SJSA1 (cell line): ENCODE measurements at regions not wholly inside any gene's neighbourhood (a gene's known extent, or its start where the extent isn't known, plus 50 kb on each side); places are given as distances from the start of the nearest gene placed in this dataset.
A peak's percentile ranks its signal among the peaks of the same experiment; 100 is the strongest.

Experiments used
- DNase-seq, 2 experiments: peaks; one replicate each; pipeline ENCODE4 v3.0.0-alpha.2; 2015 to 2020; ENCODE audit warnings: low spot score in 2 of 2, low read depth in 1 of 2
- H3K27ac ChIP-seq: fragments of 250-450 bp; sonication (Bioruptor Pico); 2 replicates; pipeline ENCODE4 v1.5.1; 2020; ENCODE audit warnings: mild to moderate bottlenecking, moderate library complexity
- H3K27me3 ChIP-seq: fragments of 250-450 bp; sonication (Bioruptor Pico); replicated peaks from 2 replicates; pipeline ENCODE4 v1.5.1; 2020; ENCODE audit warnings: mild to moderate bottlenecking, moderate library complexity
- H3K36me3 ChIP-seq: fragments of 250-450 bp; sonication (Bioruptor Pico); 2 replicates; pipeline ENCODE4 v1.5.1; 2020; ENCODE audit warnings: mild to moderate bottlenecking
- H3K4me1 ChIP-seq: fragments of 250-450 bp; sonication (Bioruptor Pico); replicated peaks from 2 replicates; pipeline ENCODE4 v1.6.1; 2021; ENCODE audit warnings: mild to moderate bottlenecking
- H3K4me3 ChIP-seq: fragments of 250-450 bp; sonication (Bioruptor Pico); 2 replicates; pipeline ENCODE4 v1.5.1; 2020; ENCODE audit warnings: mild to moderate bottlenecking
- H3K9me3 ChIP-seq: fragments of 250-450 bp; sonication (Bioruptor Pico); replicated peaks from 2 replicates; pipeline ENCODE4 v1.5.1; 2020; ENCODE audit warnings: mild to moderate bottlenecking

- Histone ChIP-seq H3K27me3 (no peaks in the 10 kb centered on the region), H3K36me3 (no peaks in the 10 kb centered on the region), H3K4me1 (no peaks in the 10 kb centered on the region), H3K27ac (no peak overlapping the region), H3K4me3 (no peak overlapping the region), H3K9me3 (no peaks in the 10 kb centered on the region)
- no peak for DNase-seq
Measured at GRCh38 chr1:238279694-238280380, 389.1 kb upstream of the ZP4 start.

DNA sequence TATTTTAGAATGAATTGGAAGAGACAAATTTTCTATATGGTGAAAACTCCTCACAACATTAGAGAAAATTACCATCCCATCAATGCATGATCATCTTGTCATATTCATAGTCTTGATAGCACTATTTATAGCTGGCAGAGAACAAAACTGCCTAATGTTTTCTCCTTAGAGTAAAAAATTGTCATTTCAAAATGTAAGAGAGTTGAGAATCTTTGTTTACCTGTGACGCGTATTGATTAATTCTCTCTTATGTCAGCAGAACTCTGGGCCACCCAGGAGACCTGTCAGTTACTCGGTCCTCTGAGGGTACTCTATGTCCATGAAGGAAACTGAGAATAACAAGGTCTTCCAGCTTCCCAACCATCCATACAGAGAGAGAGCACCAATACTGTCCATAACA is 381.4 kb upstream of the ZP4 start:
- DNase-seq, result no peak
- no peaks in the 10 kb centered on the region for H3K9me3 ChIP-seq
- no peak overlapping the region for H3K4me3 ChIP-seq
- no peaks in the 10 kb centered on the region for H3K36me3 ChIP-seq
- no peak overlapping the region for H3K27ac ChIP-seq
- H3K4me1 ChIP-seq, result no peaks in the 10 kb centered on the region
- H3K27me3 ChIP-seq, result no peaks in the 10 kb centered on the region

GRCh38 chr1:238265866-238266265 is 375.1 kb upstream of the ZP4 start:
- no peaks in the 10 kb centered on the region for H3K4me1 ChIP-seq

DNA sequence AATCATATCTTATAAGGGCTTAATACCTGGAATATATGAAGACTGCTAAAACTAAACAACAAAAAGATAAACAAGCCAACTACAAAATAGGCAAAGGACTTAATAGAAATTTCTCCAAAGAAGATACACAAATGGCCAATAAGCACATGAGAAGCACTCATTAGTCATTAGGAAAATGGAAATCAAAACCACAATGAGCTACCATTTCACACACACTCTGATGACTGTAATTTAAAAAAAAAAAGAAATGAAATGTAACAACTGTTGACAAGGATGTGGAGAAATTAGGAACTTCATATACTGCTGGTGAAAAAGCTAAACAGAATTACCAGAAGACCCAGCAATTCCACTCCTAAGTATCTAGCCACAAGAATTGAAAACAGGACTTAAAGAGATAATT is 374.2 kb upstream of the ZP4 start:
- Histone ChIP-seq H3K4me3 (no peak overlapping the region), H3K27me3 (no peaks in the 10 kb centered on the region), H3K36me3 (no peaks in the 10 kb centered on the region), H3K9me3 (no peaks in the 10 kb centered on the region), H3K4me1 (no peaks in the 10 kb centered on the region), H3K27ac (no peak overlapping the region)
- DNase-seq, result no peak

More at GRCh38 chr1:238265866-238266265, 375.1 kb upstream of the ZP4 start:
- H3K27me3 ChIP-seq, result no peaks in the 10 kb centered on the region
- H3K36me3 ChIP-seq, result no peaks in the 10 kb centered on the region
- no peak overlapping the region for H3K27ac ChIP-seq
- no peak overlapping the region for H3K4me3 ChIP-seq
- DNase-seq, result no peak
- no peaks in the 10 kb centered on the region for H3K9me3 ChIP-seq

DNA sequence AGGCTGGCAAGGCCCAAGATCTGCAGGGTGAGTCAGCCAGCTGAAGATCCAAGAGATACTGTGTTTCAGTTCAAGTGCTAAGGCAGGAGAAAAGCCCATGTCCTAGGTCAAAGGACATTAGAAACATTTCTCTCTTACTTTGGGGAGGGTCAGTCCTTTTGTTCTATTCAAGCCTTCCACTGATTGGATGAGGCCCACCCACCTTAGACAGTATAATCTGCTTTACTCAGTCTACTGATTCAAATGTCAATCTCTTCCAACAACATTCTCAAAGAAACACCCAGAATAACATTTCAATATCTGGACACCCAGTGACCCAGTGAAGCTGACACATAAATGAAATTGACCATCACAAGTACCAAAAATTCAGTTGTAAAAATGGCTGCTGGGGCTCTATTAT is 367.8 kb upstream of the ZP4 start:
- Histone ChIP-seq H3K27me3 (no peaks in the 10 kb centered on the region), H3K9me3 (no peaks in the 10 kb centered on the region), H3K4me1 (no peaks in the 10 kb centered on the region), H3K27ac (no peak overlapping the region), H3K4me3 (no peak overlapping the region), H3K36me3 (no peaks in the 10 kb centered on the region)
- no peak for DNase-seq

DNA sequence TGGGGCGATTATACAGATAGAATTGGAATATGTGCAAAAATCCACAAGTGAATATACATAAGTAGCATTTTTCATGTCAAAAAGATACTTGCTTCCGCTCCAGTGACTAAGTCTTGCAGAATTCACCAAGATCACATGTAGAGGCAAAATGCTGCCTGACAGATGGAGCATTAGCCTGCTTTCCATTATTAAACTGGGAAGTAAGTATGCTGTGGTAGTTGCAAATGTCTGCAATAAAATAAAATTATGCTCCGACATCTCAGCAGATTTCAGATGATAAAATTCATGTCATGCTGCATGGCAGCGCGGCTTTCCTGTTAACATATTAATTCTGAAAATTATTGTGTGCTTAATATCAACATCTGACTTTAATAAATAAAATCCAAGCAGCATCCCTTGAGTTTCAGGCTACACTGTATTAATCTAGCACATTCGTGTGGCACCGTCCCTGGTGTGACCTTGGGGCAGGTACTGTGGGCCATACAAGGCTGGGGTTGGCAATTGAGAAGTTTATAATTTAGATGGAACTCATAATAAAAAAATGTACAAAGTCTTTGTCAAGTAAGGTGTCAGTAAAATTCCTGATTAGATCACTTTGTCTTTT is 366.4 kb upstream of the ZP4 start:
- Histone ChIP-seq H3K36me3 (no peaks in the 10 kb centered on the region), H3K4me1 (no peaks in the 10 kb centered on the region), H3K27me3 (no peaks in the 10 kb centered on the region), H3K9me3 (no peaks in the 10 kb centered on the region), H3K4me3 (no peak overlapping the region), H3K27ac (no peak overlapping the region)
- DNase-seq, result no peak

- H3K4me3 ChIP-seq, result no peak overlapping the region
- no peaks in the 10 kb centered on the region for H3K4me1 ChIP-seq
- no peaks in the 10 kb centered on the region for H3K27me3 ChIP-seq
- no peak overlapping the region for H3K27ac ChIP-seq
- H3K36me3 ChIP-seq, result no peaks in the 10 kb centered on the region
- no peak for DNase-seq
- no peaks in the 10 kb centered on the region for H3K9me3 ChIP-seq
Measured at GRCh38 chr1:238254935-238255334, 364.2 kb upstream of the ZP4 start.

DNA sequence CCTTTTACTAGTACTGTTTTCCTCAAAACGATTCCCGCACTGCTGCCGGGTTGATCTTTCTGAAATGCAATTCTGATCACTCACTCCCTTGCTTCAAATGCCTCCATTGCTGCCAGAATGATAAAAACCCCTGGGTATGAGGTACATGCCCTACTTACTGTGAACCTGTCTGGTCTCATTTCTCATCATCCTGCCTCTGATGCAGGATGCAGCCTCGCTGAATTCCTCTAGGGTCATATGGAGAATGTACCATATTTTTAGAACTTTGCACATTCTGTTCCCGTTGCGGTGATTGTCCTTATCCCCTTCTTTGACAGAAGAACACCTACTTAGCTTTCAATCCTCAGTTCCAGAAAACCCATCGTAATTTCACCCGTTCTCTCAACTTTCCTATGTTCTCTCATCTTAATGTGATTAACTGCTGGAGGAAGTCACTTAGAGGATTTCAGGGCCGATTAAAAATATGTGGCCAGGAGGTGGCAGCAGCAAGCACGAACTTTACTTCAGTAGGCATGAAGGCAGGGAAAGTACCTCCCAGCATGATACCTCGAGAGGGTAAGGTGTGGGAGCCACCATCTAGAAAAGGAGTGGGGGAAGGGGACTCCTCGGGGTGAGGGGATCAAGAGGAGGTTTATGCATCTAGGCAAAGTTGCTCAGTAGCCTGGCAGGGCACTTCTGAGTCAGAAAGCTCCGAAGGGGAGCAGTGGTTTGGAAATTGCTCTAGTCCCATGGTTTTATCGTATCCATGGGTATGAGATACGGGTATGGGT is 361.5 kb upstream of the ZP4 start:
- H3K27me3 ChIP-seq, result no peaks in the 10 kb centered on the region
- DNase-seq, result peak in 1 of 2 experiments; percentile 9

DNA sequence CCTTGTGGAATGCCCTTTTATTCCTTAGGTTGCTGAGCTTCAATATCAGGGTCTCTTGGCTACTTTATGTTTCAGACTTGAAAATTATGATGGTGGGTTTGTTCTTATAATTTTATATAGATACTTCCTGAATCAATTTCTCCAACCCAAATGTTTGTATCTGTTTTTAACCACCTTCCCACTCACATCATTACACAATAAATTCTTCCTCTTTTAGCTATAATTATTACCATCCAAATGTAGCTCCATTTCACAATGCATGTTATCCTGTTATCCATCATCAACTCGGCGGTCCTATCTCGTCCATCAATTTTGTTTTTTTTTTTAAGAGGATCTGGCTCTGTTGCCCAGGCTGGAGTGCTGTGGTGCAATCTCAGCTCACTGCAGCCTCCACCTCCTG is 357.6 kb upstream of the ZP4 start:
- no peaks in the 10 kb centered on the region for H3K9me3 ChIP-seq
- no peaks in the 10 kb centered on the region for H3K4me1 ChIP-seq
- no peak for DNase-seq
- H3K36me3 ChIP-seq, result no peaks in the 10 kb centered on the region
- no peak overlapping the region for H3K4me3 ChIP-seq
- H3K27ac ChIP-seq, result no peak overlapping the region
- H3K27me3 ChIP-seq, result no peaks in the 10 kb centered on the region

More for the DNA sequence above, 361.5 kb upstream of the ZP4 start:
- H3K9me3 ChIP-seq, result no peaks in the 10 kb centered on the region
- no peaks in the 10 kb centered on the region for H3K4me1 ChIP-seq
- no peaks in the 10 kb centered on the region for H3K36me3 ChIP-seq
- no peak overlapping the region for H3K4me3 ChIP-seq
- no peak overlapping the region for H3K27ac ChIP-seq

GRCh38 chr1:238242181-238242580 is 351.5 kb upstream of the ZP4 start:
- Histone ChIP-seq H3K4me1 (no peaks in the 10 kb centered on the region), H3K4me3 (no peak overlapping the region), H3K27me3 (no peaks in the 10 kb centered on the region), H3K36me3 (no peaks in the 10 kb centered on the region), H3K9me3 (0 out of 2 replicates have a peak, but pooled peaks cover 4% of the 10 kb centered on the region), H3K27ac (no peak overlapping the region)
- no peak for DNase-seq

GRCh38 chr1:238241607-238242006 is 350.9 kb upstream of the ZP4 start:
- no peak overlapping the region for H3K4me3 ChIP-seq
- H3K27ac ChIP-seq, result no peak overlapping the region
- 0 out of 2 replicates have a peak, but pooled peaks cover 4% of the 10 kb centered on the region for H3K9me3 ChIP-seq
- H3K4me1 ChIP-seq, result no peaks in the 10 kb centered on the region
- no peak for DNase-seq
- no peaks in the 10 kb centered on the region for H3K27me3 ChIP-seq
- H3K36me3 ChIP-seq, result no peaks in the 10 kb centered on the region

DNA sequence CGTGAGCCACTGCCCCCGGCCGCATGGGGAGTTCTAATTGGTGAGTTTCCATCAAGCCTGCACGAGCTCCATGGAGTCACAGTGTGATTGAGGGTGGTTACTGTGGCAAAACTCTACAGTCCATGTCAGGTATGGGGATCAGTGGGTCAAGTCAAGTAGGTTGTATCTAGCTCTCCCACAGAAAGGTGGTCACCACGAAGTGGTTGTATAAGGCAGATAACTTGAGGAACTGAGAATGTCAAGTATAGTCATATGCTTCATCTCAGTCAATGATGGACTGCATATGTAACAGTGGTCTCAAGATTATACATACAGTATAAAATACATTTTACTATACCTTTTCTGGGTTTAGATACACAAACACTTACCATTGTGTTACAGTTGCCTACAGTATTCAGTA is 348.6 kb upstream of the ZP4 start:
- DNase-seq, result no peak
- no peak overlapping the region for H3K27ac ChIP-seq
- H3K27me3 ChIP-seq, result no peaks in the 10 kb centered on the region
- H3K9me3 ChIP-seq, result 0 out of 2 replicates have a peak, but pooled peaks cover 4% of the 10 kb centered on the region
- no peaks in the 10 kb centered on the region for H3K4me1 ChIP-seq
- H3K4me3 ChIP-seq, result no peak overlapping the region
- H3K36me3 ChIP-seq, result no peaks in the 10 kb centered on the region

- Histone ChIP-seq H3K27me3 (no peaks in the 10 kb centered on the region), H3K27ac (no peak overlapping the region), H3K9me3 (peaks cover 4% of the 10 kb centered on the region; the same call in 1 of the 2 replicates), H3K4me1 (no peaks in the 10 kb centered on the region), H3K36me3 (no peaks in the 10 kb centered on the region), H3K4me3 (no peak overlapping the region)
- DNase-seq, result no peak
Measured at GRCh38 chr1:238233966-238234365, 343.2 kb upstream of the ZP4 start.

- DNase-seq, result no peak
- H3K4me3 ChIP-seq, result no peak overlapping the region
- H3K27ac ChIP-seq, result no peak overlapping the region
- H3K27me3 ChIP-seq, result no peaks in the 10 kb centered on the region
- no peaks in the 10 kb centered on the region for H3K36me3 ChIP-seq
- H3K9me3 ChIP-seq, result no peaks in the 10 kb centered on the region; the same call in 1 of the 2 replicates
- H3K4me1 ChIP-seq, result no peaks in the 10 kb centered on the region
Measured at GRCh38 chr1:238232084-238232710, 341.5 kb upstream of the ZP4 start.
